ENCODE measurements at regions not wholly inside any gene's neighbourhood (a gene's known extent, or its start where the extent isn't known, plus 50 kb on each side); places are given as distances from the start of the nearest gene placed in this dataset.
"Not testable (repeated sequence)": the region's sequence is repeated elsewhere in the genome, so short reads cannot be mapped to it uniquely, and the experiment has no call there.

- WGBS: 73% methylated on average over 12 of the region's 15 CpGs
Observed at GRCh38 chr4:8992981-8993380, 121.3 kb upstream of the HMX1 start.

GRCh38 chr4:8991449-8991848 lies 119.8 kb upstream of the HMX1 start:
- H2AK5ac ChIP-seq (ENCODE audit: low read length, severe bottlenecking); H3K4ac ChIP-seq (ENCODE audit: low read depth in 1 of 2, low read length in 2 of 2); DNase-seq; H3K27ac ChIP-seq (ENCODE audit: low read length, poor library complexity, severe bottlenecking); H3K4me3 ChIP-seq (ENCODE audit: insufficient read depth in 1 of 2, low read depth in 1 of 2, low read length in 2 of 2); H3K27me3 ChIP-seq (ENCODE audit: control insufficient read depth in 1 of 2, insufficient read depth in 1 of 2, low read length in 2 of 2); H3K36me3 ChIP-seq (ENCODE audit: control insufficient read depth in 1 of 2, insufficient read depth in 2 of 2, low read depth in 1 of 2, low read length in 2 of 2); H3K18ac ChIP-seq (ENCODE audit: low read depth in 1 of 2, low read length in 2 of 2); H3K9ac ChIP-seq (ENCODE audit: low read length); H2BK15ac ChIP-seq (ENCODE audit: low read depth, poor library complexity, severe bottlenecking); H3K79me1 ChIP-seq (replicated peaks; ENCODE audit: low read length, poor library complexity, severe bottlenecking); H3K4me2 ChIP-seq (ENCODE audit: low read length, poor library complexity, severe bottlenecking); H4K91ac ChIP-seq (ENCODE audit: low read length); H3K4me1 ChIP-seq (ENCODE audit: control insufficient read depth, insufficient read depth, low read depth, low read length); H2BK5ac ChIP-seq (ENCODE audit: low read depth, low read length, poor library complexity, severe bottlenecking); H3K23ac ChIP-seq (ENCODE audit: low read length in 2 of 2); H4K8ac ChIP-seq (ENCODE audit: low read length); H2AFZ ChIP-seq (ENCODE audit: low read depth, low read length); H2BK120ac ChIP-seq (ENCODE audit: low read depth, low read length); H2BK12ac ChIP-seq (ENCODE audit: low read length in 2 of 2); H3K14ac ChIP-seq (ENCODE audit: low read length in 2 of 2); H3K9me3 ChIP-seq (ENCODE audit: control insufficient read depth, low read length): not testable (repeated sequence)

More at GRCh38 chr4:8992981-8993380, 121.3 kb upstream of the HMX1 start:
- not testable (repeated sequence) for H3K27me3 ChIP-seq (ENCODE audit: control insufficient read depth in 1 of 2, insufficient read depth in 1 of 2, low read length in 2 of 2); H2BK120ac ChIP-seq (ENCODE audit: low read depth, low read length); DNase-seq; H3K36me3 ChIP-seq (ENCODE audit: control insufficient read depth in 1 of 2, insufficient read depth in 2 of 2, low read depth in 1 of 2, low read length in 2 of 2); H3K18ac ChIP-seq (ENCODE audit: low read depth in 1 of 2, low read length in 2 of 2); H3K9me3 ChIP-seq (ENCODE audit: control insufficient read depth, low read length); H2AK5ac ChIP-seq (ENCODE audit: low read length, severe bottlenecking); H3K27ac ChIP-seq (ENCODE audit: low read length, poor library complexity, severe bottlenecking); H4K91ac ChIP-seq (ENCODE audit: low read length); H3K4ac ChIP-seq (ENCODE audit: low read depth in 1 of 2, low read length in 2 of 2); H2AFZ ChIP-seq (ENCODE audit: low read depth, low read length); H3K4me2 ChIP-seq (ENCODE audit: low read length, poor library complexity, severe bottlenecking); H4K8ac ChIP-seq (ENCODE audit: low read length); H3K79me1 ChIP-seq (replicated peaks; ENCODE audit: low read length, poor library complexity, severe bottlenecking); H2BK5ac ChIP-seq (ENCODE audit: low read depth, low read length, poor library complexity, severe bottlenecking); H3K4me3 ChIP-seq (ENCODE audit: insufficient read depth in 1 of 2, low read depth in 1 of 2, low read length in 2 of 2); H3K4me1 ChIP-seq (ENCODE audit: control insufficient read depth, insufficient read depth, low read depth, low read length); H2BK15ac ChIP-seq (ENCODE audit: low read depth, poor library complexity, severe bottlenecking); H3K9ac ChIP-seq (ENCODE audit: low read length); H2BK12ac ChIP-seq (ENCODE audit: low read length in 2 of 2); H3K23ac ChIP-seq (ENCODE audit: low read length in 2 of 2); H3K14ac ChIP-seq (ENCODE audit: low read length in 2 of 2)

GRCh38 chr4:8990341-8990740 lies 118.7 kb upstream of the HMX1 start:
- H4K91ac ChIP-seq (ENCODE audit: low read length); H3K18ac ChIP-seq (ENCODE audit: low read depth in 1 of 2, low read length in 2 of 2); H3K36me3 ChIP-seq (ENCODE audit: control insufficient read depth in 1 of 2, insufficient read depth in 2 of 2, low read depth in 1 of 2, low read length in 2 of 2); H3K9ac ChIP-seq (ENCODE audit: low read length); H3K23ac ChIP-seq (ENCODE audit: low read length in 2 of 2); H3K79me1 ChIP-seq (replicated peaks; ENCODE audit: low read length, poor library complexity, severe bottlenecking); H2BK12ac ChIP-seq (ENCODE audit: low read length in 2 of 2); H3K4ac ChIP-seq (ENCODE audit: low read depth in 1 of 2, low read length in 2 of 2); DNase-seq; H2BK120ac ChIP-seq (ENCODE audit: low read depth, low read length); H3K27me3 ChIP-seq (ENCODE audit: control insufficient read depth in 1 of 2, insufficient read depth in 1 of 2, low read length in 2 of 2); H2BK15ac ChIP-seq (ENCODE audit: low read depth, poor library complexity, severe bottlenecking); H2BK5ac ChIP-seq (ENCODE audit: low read depth, low read length, poor library complexity, severe bottlenecking); H2AK5ac ChIP-seq (ENCODE audit: low read length, severe bottlenecking); H3K4me2 ChIP-seq (ENCODE audit: low read length, poor library complexity, severe bottlenecking); H3K4me3 ChIP-seq (ENCODE audit: insufficient read depth in 1 of 2, low read depth in 1 of 2, low read length in 2 of 2); H3K27ac ChIP-seq (ENCODE audit: low read length, poor library complexity, severe bottlenecking); H2AFZ ChIP-seq (ENCODE audit: low read depth, low read length); H3K9me3 ChIP-seq (ENCODE audit: control insufficient read depth, low read length); H3K4me1 ChIP-seq (ENCODE audit: control insufficient read depth, insufficient read depth, low read depth, low read length); H4K8ac ChIP-seq (ENCODE audit: low read length); H3K14ac ChIP-seq (ENCODE audit: low read length in 2 of 2): not testable (repeated sequence)
- 87% methylated on average over 4 of the region's 18 CpGs for WGBS

GRCh38 chr4:8985786-8986185 lies 114.1 kb upstream of the HMX1 start:
- not testable (repeated sequence) for H3K9ac ChIP-seq (ENCODE audit: low read length); H3K4ac ChIP-seq (ENCODE audit: low read depth in 1 of 2, low read length in 2 of 2); H3K4me1 ChIP-seq (ENCODE audit: control insufficient read depth, insufficient read depth, low read depth, low read length); H2BK120ac ChIP-seq (ENCODE audit: low read depth, low read length); DNase-seq; H4K8ac ChIP-seq (ENCODE audit: low read length); H4K91ac ChIP-seq (ENCODE audit: low read length); H3K18ac ChIP-seq (ENCODE audit: low read depth in 1 of 2, low read length in 2 of 2); H3K14ac ChIP-seq (ENCODE audit: low read length in 2 of 2); H3K23ac ChIP-seq (ENCODE audit: low read length in 2 of 2); H3K27me3 ChIP-seq (ENCODE audit: control insufficient read depth in 1 of 2, insufficient read depth in 1 of 2, low read length in 2 of 2); H3K4me2 ChIP-seq (ENCODE audit: low read length, poor library complexity, severe bottlenecking); H3K27ac ChIP-seq (ENCODE audit: low read length, poor library complexity, severe bottlenecking); H2BK15ac ChIP-seq (ENCODE audit: low read depth, poor library complexity, severe bottlenecking); H3K4me3 ChIP-seq (ENCODE audit: insufficient read depth in 1 of 2, low read depth in 1 of 2, low read length in 2 of 2); H2BK5ac ChIP-seq (ENCODE audit: low read depth, low read length, poor library complexity, severe bottlenecking); H2AK5ac ChIP-seq (ENCODE audit: low read length, severe bottlenecking); H3K36me3 ChIP-seq (ENCODE audit: control insufficient read depth in 1 of 2, insufficient read depth in 2 of 2, low read depth in 1 of 2, low read length in 2 of 2); H2BK12ac ChIP-seq (ENCODE audit: low read length in 2 of 2); H3K9me3 ChIP-seq (ENCODE audit: control insufficient read depth, low read length); H2AFZ ChIP-seq (ENCODE audit: low read depth, low read length); H3K79me1 ChIP-seq (replicated peaks; ENCODE audit: low read length, poor library complexity, severe bottlenecking)
- WGBS: 83% methylated on average over 15 of the region's 15 CpGs
